Skeletal muscle cell (primary cell): ENCODE measurements at regions not wholly inside any gene's neighbourhood (a gene's known extent, or its start where the extent isn't known, plus 50 kb on each side); places are given as distances from the start of the nearest gene placed in this dataset.

Experiments
- DNase-seq: peaks from one replicate; pipeline ENCODE4 v3.0.0-alpha.2; 2010; ENCODE audit warnings: low read depth
- H3K4me3 ChIP-seq: 2 replicates; pipeline ENCODE4 v1.5.1; 2011; ENCODE audit warnings: low read depth, mild to moderate bottlenecking, control low read depth, low read length, moderate library complexity

GRCh38 chr7:98469088-98469487 lies 68.2 kb upstream of the BAIAP2L1 start:
- no peak for DNase-seq

GRCh38 chr7:98467570-98468312 lies 66.9 kb upstream of the BAIAP2L1 start:
- H3K4me3 ChIP-seq = no peak overlapping the region
- DNase-seq = no peak

More at GRCh38 chr7:98469088-98469487, 68.2 kb upstream of the BAIAP2L1 start:
- H3K4me3 ChIP-seq = no peak overlapping the region

DNA sequence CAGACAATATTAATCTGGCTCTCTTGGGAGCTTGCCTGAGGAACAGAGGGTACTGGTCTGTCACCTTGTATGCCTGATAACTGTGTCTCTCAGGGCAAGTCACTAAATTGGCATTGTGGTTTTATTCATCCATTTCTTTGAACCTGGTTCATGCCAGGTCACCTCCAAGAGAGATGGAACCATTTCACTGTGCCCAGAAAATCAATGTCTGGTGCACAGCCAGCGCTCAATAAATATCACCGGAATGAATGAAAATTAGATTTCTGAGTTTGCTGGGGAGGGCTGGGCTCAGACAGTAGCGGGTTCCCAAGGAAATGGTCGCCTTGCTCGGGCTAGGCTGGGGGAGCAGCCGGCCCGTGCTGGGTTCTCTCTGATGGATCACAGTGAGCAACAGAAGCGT lies 64.1 kb upstream of the BAIAP2L1 start:
- H3K4me3 ChIP-seq = no peak overlapping the region
- DNase-seq = no peak

DNA sequence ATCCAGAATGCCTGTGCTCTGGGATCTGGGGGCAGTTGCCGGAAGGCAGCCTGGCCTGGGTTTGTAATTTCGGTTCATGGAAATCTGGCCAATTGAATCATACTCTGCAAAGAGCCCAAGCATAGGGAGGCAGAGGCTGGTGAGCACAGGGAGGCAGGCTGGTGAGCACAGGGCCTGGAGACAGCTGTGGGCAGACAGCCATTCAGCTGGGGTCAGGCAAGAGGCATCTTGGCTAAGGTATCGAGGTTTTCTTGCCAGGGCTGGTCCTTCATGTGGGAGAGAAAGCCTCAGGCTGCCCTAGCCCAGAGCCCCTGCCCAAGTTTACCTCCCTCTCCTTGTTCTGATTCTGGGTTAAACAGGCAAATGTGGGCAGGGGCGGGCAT lies 63.7 kb upstream of the BAIAP2L1 start:
- DNase-seq = no peak
- no peak overlapping the region for H3K4me3 ChIP-seq

- no peak for DNase-seq
- no peak overlapping the region for H3K4me3 ChIP-seq
Observed at GRCh38 chr7:98463837-98464557, 63.1 kb upstream of the BAIAP2L1 start.

- DNase-seq = no peak
- H3K4me3 ChIP-seq = no peak overlapping the region
Observed at GRCh38 chr7:98462911-98463633, 62.2 kb upstream of the BAIAP2L1 start.

GRCh38 chr7:98460902-98461301 lies 60.0 kb upstream of the BAIAP2L1 start:
- H3K4me3 ChIP-seq = no peak overlapping the region
- no peak for DNase-seq

GRCh38 chr7:98459529-98459928 lies 58.6 kb upstream of the BAIAP2L1 start:
- no peak for DNase-seq

DNA sequence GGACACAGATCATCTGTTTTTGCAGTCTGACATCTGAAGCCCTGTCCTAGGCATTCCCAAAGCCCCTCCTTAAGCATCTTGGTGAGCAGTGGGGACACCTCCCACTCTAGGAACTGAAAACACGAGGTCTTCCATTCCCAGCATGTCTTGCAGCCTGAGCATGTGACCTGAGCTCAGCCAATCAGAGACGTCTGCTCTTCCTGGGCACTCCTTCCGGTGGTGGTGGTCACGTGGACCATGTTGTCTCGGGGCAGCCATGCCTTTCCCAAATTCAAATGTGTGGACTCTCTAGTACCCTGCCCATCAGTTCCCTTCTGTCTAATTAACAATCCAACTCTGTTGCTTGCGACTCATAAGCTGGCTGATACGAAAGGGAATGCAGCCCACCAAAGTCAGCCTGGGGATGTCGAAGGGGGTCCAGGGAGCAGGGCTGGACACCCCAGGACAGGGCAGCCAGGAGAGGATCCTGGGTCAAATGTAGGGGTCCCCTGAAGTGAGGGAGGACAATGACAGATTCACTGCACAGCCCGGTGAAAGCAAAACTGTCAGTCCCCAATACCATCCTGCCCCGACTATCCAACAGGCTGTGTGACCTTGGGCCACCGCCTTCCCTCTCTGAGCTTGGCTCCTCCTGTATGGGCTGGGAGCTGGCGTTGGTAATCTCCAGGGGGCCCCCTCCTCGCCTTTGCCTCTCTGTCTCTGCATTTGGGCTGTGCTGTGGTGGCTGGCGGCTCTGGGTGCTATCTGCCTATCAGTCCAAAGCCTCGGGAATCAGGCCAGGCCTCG lies 57.4 kb upstream of the BAIAP2L1 start:
- no peak overlapping the region for H3K4me3 ChIP-seq
- no peak for DNase-seq

More at GRCh38 chr7:98459529-98459928, 58.6 kb upstream of the BAIAP2L1 start:
- H3K4me3 ChIP-seq = no peak overlapping the region

DNA sequence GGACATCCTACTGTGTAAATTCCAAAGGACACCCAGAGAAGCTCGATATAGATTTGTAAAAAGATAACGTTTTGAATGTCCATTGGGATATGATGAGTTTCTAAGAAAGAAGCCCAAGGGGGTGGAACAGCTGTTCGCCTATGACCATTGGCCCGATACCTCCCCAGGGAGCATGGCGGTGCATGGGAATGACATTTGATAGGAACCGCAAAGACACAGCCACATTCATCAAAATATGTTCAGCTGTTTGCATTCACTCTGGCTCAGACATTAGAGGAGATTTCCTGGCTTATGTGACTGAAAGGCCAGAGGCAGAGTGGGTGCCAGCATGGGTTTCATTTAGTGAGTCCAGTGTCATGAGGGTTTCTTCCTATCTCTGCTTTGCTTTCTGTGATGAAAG lies 56.0 kb upstream of the BAIAP2L1 start:
- peak; percentile 14 for DNase-seq
- H3K4me3 ChIP-seq = no peak overlapping the region

DNA sequence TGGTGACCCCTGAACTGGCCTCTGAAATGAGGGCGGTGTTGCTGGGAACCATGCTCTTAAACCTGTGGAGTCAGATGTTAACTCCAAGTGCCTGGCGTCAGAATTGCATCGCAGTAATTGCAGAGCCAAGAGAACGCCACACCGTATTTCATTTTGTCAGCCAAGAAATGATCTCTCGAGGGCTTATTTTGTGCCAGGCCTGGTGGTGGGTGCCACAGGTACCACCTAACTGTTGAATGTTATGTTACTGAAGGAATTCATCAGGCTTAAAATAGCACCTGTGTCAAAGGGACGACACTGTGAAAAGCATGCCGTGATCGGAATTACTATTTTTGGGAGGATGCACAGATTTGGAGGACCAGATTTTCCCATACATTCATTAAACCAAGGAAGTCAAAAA lies 51.9 kb upstream of the BAIAP2L1 start:
- no peak overlapping the region for H3K4me3 ChIP-seq
- no peak for DNase-seq
